ENCODE measurements at regions not wholly inside any gene's neighbourhood (a gene's known extent, or its start where the extent isn't known, plus 50 kb on each side); places are given as distances from the start of the nearest gene placed in this dataset.
A peak's percentile ranks its signal among the peaks of the same experiment; 100 is the strongest.

GRCh38 chr11:32487270-32487669 is 51.9 kb upstream of the WT1 start:
- TF ChIP-seq EZH2phosphoT487 (IDR thresholded peaks at IDR 0.05; ENCODE audit: borderline replicate concordance, low read depth): no peak
- TF ChIP-seq POLR2AphosphoS5 (IDR thresholded peaks at IDR 0.05; ENCODE audit: low read depth, low read length): no peak
- TF ChIP-seq RAD21 (IDR thresholded peaks at IDR 0.05; ENCODE audit: low read length): no peak
- no peak for TF ChIP-seq RFX5 (IDR thresholded peaks at IDR 0.05; ENCODE audit: low read length)
- peak; percentile 37; the same call in 1 of the 2 replicates for TF ChIP-seq CTCF (IDR thresholded peaks at IDR 0.05)
- TF ChIP-seq TAF1 (IDR thresholded peaks at IDR 0.05; ENCODE audit: borderline replicate concordance, low read depth, low read length): no peak
- no peak for TF ChIP-seq SIN3A (IDR thresholded peaks at IDR 0.05; ENCODE audit: borderline replicate concordance, low read depth, low read length)
- TF ChIP-seq USF2 (IDR thresholded peaks at IDR 0.05; ENCODE audit: borderline replicate concordance, low read depth, low read length): no peak
- no peak for TF ChIP-seq CHD2 (IDR thresholded peaks at IDR 0.05; ENCODE audit: low read length, partially characterized antibody)
- TF ChIP-seq YY1 (IDR thresholded peaks at IDR 0.05; ENCODE audit: low read depth): no peak
- TF ChIP-seq EP300 (IDR thresholded peaks at IDR 0.05; ENCODE audit: borderline replicate concordance in 1 of 2, low read depth in 1 of 2, low read length in 1 of 2): no peak
- no peak for TF ChIP-seq FOSL2 (IDR thresholded peaks at IDR 0.05; ENCODE audit: borderline replicate concordance, low read depth)
